Liver (tissue), 8 donors: ENCODE measurements at regions not wholly inside any gene's neighbourhood (a gene's known extent, or its start where the extent isn't known, plus 50 kb on each side); places are given as distances from the start of the nearest gene placed in this dataset.

Experiments used
- DNase-seq: peaks from one replicate; pipeline ENCODE4 v3.0.0-alpha.2; 2017; ENCODE audit warnings: low spot score
- H3K27ac ChIP-seq, 2 donors: one replicate each; pipeline ENCODE4 v1.7.0; 2013; ENCODE audit warnings: inconsistent platforms in 2 of 2, low read length in 2 of 2, control low read depth in 1 of 2, low read depth in 1 of 2, mild to moderate bottlenecking in 1 of 2
- H3K27me3 ChIP-seq, 4 donors: one replicate each; pipeline versions ENCODE4 v1.6.1 to v1.7.0; 2013; ENCODE audit warnings: low read length in 3 of 4, inconsistent platforms in 1 of 4, mild to moderate bottlenecking in 1 of 4, moderate library complexity in 1 of 4; ENCODE audit not compliant: control insufficient read depth in 4 of 4, insufficient read depth in 4 of 4
- H3K36me3 ChIP-seq, 4 donors: one replicate each; pipeline versions ENCODE4 v1.6.1 to v1.7.0; 2013; ENCODE audit warnings: low read length in 3 of 4, mild to moderate bottlenecking in 3 of 4, low read depth in 1 of 4, moderate library complexity in 1 of 4; ENCODE audit not compliant: control insufficient read depth in 4 of 4, insufficient read depth in 3 of 4
- H3K4me1 ChIP-seq, 4 donors: one replicate each; pipeline versions ENCODE4 v1.6.1 to v1.7.0; 2013; ENCODE audit warnings: low read length in 3 of 4, mild to moderate bottlenecking in 3 of 4, moderate library complexity in 1 of 4; ENCODE audit not compliant: control insufficient read depth in 4 of 4, insufficient read depth in 4 of 4
- H3K4me3 ChIP-seq, 3 donors: one replicate each; pipeline versions ENCODE4 v1.6.1 to v1.7.0; 2013; ENCODE audit warnings: low read length in 3 of 3, control low read depth in 1 of 3, low read depth in 1 of 3, mild to moderate bottlenecking in 1 of 3
- H3K9ac ChIP-seq, 2 donors: one replicate each; pipeline ENCODE4 v1.7.0; 2013; ENCODE audit warnings: low read length in 2 of 2, mild to moderate bottlenecking in 2 of 2, moderate library complexity in 2 of 2, control low read depth in 1 of 2, low read depth in 1 of 2
- H3K9me3 ChIP-seq, 4 donors: one replicate each; pipeline versions ENCODE4 v1.6.1 to v1.7.0; 2013; ENCODE audit warnings: low read length in 3 of 4; ENCODE audit not compliant: control insufficient read depth in 4 of 4
- EGR1 ChIP-seq, 2 donors: IDR thresholded peaks; 2 replicates each; pipeline ENCODE4 v1.6.1; 2016 to 2018; ENCODE audit warnings: antibody characterized with exemption in 2 of 2, low read depth in 2 of 2
- FOXA1 ChIP-seq: IDR thresholded peaks from 2 replicates; pipeline ENCODE4 v1.6.1; 2016; ENCODE audit warnings: antibody characterized with exemption
- FOXA2 ChIP-seq: IDR thresholded peaks from 2 replicates; pipeline ENCODE4 v1.6.1; 2016; ENCODE audit warnings: antibody characterized with exemption
- GABPA ChIP-seq, 2 donors: IDR thresholded peaks in 1 of 2; conservative IDR thresholded peaks in 1 of 2; 2 replicates each; pipeline ENCODE4 v1.6.1; 2016; ENCODE audit warnings: antibody characterized with exemption in 2 of 2, mild to moderate bottlenecking in 1 of 2, moderate library complexity in 1 of 2
- HNF4A ChIP-seq, 2 donors: conservative IDR thresholded peaks; 2 replicates each; pipeline ENCODE4 v1.6.1; 2016; ENCODE audit warnings: antibody characterized with exemption in 2 of 2, mild to moderate bottlenecking in 2 of 2
- HNF4G ChIP-seq: IDR thresholded peaks from 2 replicates; pipeline ENCODE4 v1.6.1; 2016; ENCODE audit warnings: antibody characterized with exemption
- JUND ChIP-seq, 2 donors: IDR thresholded peaks; 2 replicates each; pipeline ENCODE4 v1.6.1; 2016; ENCODE audit warnings: antibody characterized with exemption in 2 of 2
- NR2F2 ChIP-seq: IDR thresholded peaks from 2 replicates; pipeline ENCODE4 v1.6.1; 2016; ENCODE audit warnings: antibody characterized with exemption
- RXRA ChIP-seq, 2 donors: IDR thresholded peaks; 2 replicates each; pipeline ENCODE4 v1.6.1; 2017 to 2018; ENCODE audit warnings: antibody characterized with exemption in 2 of 2, mild to moderate bottlenecking in 1 of 2
- SP1 ChIP-seq: IDR thresholded peaks from 2 replicates; pipeline ENCODE4 v1.6.1; 2018; ENCODE audit warnings: antibody characterized with exemption, mild to moderate bottlenecking
- TAF1 ChIP-seq: conservative IDR thresholded peaks from 2 replicates; pipeline ENCODE4 v1.6.1; 2016; ENCODE audit warnings: antibody characterized with exemption, mild to moderate bottlenecking
- YY1 ChIP-seq: IDR thresholded peaks from 2 replicates; pipeline ENCODE4 v1.6.1; 2016; ENCODE audit warnings: antibody characterized with exemption, mild to moderate bottlenecking
- WGBS: extraction: QIAGEN DNeasy Blood & Tissue Kit; methylation state at CpG from one replicate; pipeline ENCODE4 v1.1.7; 2013; 5-methylcytosine and 5-hydroxymethylcytosine counted together
- TF ChIP-seq, protein P1 (sequence below): fragments of 150-350 bp; IDR thresholded peaks from 2 replicates; pipeline ENCODE4 v1.5.1; 2017; ENCODE audit warnings: improper control_type of control experiment, low read depth, low read length; ENCODE audit not compliant: missing input control
- TF ChIP-seq, protein P2 (sequence below): IDR thresholded peaks from 2 replicates; pipeline ENCODE4 v1.6.1; 2016; ENCODE audit warnings: antibody characterized with exemption
- TF ChIP-seq, protein P3 (sequence below): IDR thresholded peaks from 2 replicates; pipeline ENCODE4 v1.6.1; 2016; ENCODE audit warnings: antibody characterized with exemption
- TF ChIP-seq, protein P4 (sequence below): IDR thresholded peaks from 2 replicates; pipeline ENCODE4 v1.6.1; 2016; ENCODE audit warnings: antibody characterized with exemption
- TF ChIP-seq, protein P5 (sequence below): IDR thresholded peaks from 2 replicates; pipeline ENCODE4 v1.6.1; 2016; ENCODE audit warnings: antibody characterized with exemption, mild to moderate bottlenecking
- donor health status: healthy.
- donor health status: healthy.
- donor health status: healthy.
- donor health status: healthy.
- donor health status: healthy.

DNA sequence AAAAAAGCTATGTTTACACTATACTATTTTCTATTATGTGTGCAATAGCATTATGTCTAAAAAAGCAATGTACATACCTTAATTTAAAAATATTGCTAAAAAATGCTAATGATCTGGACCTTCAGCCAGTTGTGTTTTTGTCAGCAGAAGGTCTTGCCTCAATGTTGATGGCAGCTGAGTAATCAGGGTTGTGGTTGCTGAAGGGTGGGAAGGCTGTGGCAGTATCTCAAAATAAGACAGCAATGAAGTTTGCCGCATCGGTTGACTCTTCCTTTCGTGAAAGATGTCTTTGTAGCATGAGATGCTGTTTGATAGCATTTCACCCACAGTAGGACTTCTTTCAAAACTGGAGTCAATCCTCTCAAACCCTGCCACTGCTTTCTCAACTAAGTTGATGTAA lies 134.7 kb upstream of the CDYL start:
- Histone ChIP-seq H3K27me3 (peaks cover 0 to 6% (median 0%) of the 10 kb centered on the region in 4 donors), H3K36me3 (no peaks in the 10 kb centered on the region), H3K4me1 (no peaks in the 10 kb centered on the region), H3K4me3 (no peak overlapping the region), H3K27ac (no peak overlapping the region), H3K9ac (no peak overlapping the region), H3K9me3 (no peaks in the 10 kb centered on the region)
- no peak for DNase-seq
- WGBS, result 94% methylated on average over 3 of the region's 3 CpGs
- TF ChIP-seq, protein P1, sequence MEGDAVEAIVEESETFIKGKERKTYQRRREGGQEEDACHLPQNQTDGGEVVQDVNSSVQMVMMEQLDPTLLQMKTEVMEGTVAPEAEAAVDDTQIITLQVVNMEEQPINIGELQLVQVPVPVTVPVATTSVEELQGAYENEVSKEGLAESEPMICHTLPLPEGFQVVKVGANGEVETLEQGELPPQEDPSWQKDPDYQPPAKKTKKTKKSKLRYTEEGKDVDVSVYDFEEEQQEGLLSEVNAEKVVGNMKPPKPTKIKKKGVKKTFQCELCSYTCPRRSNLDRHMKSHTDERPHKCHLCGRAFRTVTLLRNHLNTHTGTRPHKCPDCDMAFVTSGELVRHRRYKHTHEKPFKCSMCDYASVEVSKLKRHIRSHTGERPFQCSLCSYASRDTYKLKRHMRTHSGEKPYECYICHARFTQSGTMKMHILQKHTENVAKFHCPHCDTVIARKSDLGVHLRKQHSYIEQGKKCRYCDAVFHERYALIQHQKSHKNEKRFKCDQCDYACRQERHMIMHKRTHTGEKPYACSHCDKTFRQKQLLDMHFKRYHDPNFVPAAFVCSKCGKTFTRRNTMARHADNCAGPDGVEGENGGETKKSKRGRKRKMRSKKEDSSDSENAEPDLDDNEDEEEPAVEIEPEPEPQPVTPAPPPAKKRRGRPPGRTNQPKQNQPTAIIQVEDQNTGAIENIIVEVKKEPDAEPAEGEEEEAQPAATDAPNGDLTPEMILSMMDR, result no peak
- no peak for TF ChIP-seq HNF4G
- TF ChIP-seq TAF1, result no peak
- no peak for TF ChIP-seq SP1
- TF ChIP-seq, protein P2, sequence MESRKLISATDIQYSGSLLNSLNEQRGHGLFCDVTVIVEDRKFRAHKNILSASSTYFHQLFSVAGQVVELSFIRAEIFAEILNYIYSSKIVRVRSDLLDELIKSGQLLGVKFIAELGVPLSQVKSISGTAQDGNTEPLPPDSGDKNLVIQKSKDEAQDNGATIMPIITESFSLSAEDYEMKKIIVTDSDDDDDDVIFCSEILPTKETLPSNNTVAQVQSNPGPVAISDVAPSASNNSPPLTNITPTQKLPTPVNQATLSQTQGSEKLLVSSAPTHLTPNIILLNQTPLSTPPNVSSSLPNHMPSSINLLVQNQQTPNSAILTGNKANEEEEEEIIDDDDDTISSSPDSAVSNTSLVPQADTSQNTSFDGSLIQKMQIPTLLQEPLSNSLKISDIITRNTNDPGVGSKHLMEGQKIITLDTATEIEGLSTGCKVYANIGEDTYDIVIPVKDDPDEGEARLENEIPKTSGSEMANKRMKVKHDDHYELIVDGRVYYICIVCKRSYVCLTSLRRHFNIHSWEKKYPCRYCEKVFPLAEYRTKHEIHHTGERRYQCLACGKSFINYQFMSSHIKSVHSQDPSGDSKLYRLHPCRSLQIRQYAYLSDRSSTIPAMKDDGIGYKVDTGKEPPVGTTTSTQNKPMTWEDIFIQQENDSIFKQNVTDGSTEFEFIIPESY, result no peak
- no peak for TF ChIP-seq NR2F2

DNA sequence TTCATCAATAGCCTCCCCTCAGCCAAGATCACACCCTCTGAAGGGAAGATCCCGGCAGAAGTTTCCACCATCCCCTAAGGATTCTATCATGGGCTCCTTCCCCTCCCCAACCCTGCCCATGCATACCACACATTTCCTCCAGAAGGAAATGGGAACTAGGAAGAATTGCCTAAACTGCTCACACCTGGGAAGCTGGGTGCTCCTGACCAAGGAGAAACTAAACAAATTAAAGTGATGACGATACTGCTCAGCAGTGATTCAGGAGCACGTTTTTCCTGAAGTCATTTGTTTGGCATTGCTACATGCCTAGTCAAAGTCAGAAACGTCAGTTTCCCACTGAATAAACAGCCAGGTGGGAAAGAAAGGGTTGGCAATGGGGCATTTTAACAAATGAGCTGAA lies 136.1 kb upstream of the CDYL start:
- 41% methylated on average over 4 of the region's 4 CpGs for WGBS
- Histone ChIP-seq H3K27ac (no peak overlapping the region), H3K4me3 (no peak overlapping the region), H3K9ac (no peak overlapping the region), H3K4me1 (no peaks in the 10 kb centered on the region), H3K36me3 (no peaks in the 10 kb centered on the region), H3K9me3 (no peaks in the 10 kb centered on the region), H3K27me3 (peaks cover 0 to 6% (median 0%) of the 10 kb centered on the region in 4 donors)
- DNase-seq, result no peak
- TF ChIP-seq JUND (IDR thresholded peaks at IDR 0.05) (no peak), HNF4G (no peak), RXRA (IDR thresholded peaks at IDR 0.05) (no peak), SP1 (no peak), YY1 (no peak), HNF4A (conservative IDR thresholded peaks at IDR 0.05) (no peak), EGR1 (IDR thresholded peaks at IDR 0.05; ENCODE audit: low read depth in 2 of 2) (no peak), GABPA (IDR thresholded peaks at IDR 0.05 in 1 of 2, conservative IDR thresholded peaks at IDR 0.05 in 1 of 2) (no peak), TAF1 (no peak), FOXA1 (no peak), NR2F2 (no peak), FOXA2 (no peak)
- TF ChIP-seq, protein P2, result no peak
- TF ChIP-seq, protein P3, sequence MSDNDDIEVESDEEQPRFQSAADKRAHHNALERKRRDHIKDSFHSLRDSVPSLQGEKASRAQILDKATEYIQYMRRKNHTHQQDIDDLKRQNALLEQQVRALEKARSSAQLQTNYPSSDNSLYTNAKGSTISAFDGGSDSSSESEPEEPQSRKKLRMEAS, result no peak
- TF ChIP-seq, protein P1, result no peak
- TF ChIP-seq, protein P4, sequence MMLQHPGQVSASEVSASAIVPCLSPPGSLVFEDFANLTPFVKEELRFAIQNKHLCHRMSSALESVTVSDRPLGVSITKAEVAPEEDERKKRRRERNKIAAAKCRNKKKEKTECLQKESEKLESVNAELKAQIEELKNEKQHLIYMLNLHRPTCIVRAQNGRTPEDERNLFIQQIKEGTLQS, result no peak
- TF ChIP-seq, protein P5, sequence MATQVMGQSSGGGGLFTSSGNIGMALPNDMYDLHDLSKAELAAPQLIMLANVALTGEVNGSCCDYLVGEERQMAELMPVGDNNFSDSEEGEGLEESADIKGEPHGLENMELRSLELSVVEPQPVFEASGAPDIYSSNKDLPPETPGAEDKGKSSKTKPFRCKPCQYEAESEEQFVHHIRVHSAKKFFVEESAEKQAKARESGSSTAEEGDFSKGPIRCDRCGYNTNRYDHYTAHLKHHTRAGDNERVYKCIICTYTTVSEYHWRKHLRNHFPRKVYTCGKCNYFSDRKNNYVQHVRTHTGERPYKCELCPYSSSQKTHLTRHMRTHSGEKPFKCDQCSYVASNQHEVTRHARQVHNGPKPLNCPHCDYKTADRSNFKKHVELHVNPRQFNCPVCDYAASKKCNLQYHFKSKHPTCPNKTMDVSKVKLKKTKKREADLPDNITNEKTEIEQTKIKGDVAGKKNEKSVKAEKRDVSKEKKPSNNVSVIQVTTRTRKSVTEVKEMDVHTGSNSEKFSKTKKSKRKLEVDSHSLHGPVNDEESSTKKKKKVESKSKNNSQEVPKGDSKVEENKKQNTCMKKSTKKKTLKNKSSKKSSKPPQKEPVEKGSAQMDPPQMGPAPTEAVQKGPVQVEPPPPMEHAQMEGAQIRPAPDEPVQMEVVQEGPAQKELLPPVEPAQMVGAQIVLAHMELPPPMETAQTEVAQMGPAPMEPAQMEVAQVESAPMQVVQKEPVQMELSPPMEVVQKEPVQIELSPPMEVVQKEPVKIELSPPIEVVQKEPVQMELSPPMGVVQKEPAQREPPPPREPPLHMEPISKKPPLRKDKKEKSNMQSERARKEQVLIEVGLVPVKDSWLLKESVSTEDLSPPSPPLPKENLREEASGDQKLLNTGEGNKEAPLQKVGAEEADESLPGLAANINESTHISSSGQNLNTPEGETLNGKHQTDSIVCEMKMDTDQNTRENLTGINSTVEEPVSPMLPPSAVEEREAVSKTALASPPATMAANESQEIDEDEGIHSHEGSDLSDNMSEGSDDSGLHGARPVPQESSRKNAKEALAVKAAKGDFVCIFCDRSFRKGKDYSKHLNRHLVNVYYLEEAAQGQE, result no peak
